GM20431 (cell line): ENCODE measurements at regions not wholly inside any gene's neighbourhood (a gene's known extent, or its start where the extent isn't known, plus 50 kb on each side); places are given as distances from the start of the nearest gene placed in this dataset.
"Not testable (repeated sequence)": the region's sequence is repeated elsewhere in the genome, so short reads cannot be mapped to it uniquely, and the experiment has no call there.

Experiments
- in situ Hi-C: fragments of 300-500 bp; cut with MseI, MboI; formaldehyde crosslinking; loops from one replicate; pipeline ENCODE4 v1.15.0; 2020; ENCODE audit warnings: low sequenced_read_pairs; ENCODE audit not compliant: unreplicated experiment

DNA sequence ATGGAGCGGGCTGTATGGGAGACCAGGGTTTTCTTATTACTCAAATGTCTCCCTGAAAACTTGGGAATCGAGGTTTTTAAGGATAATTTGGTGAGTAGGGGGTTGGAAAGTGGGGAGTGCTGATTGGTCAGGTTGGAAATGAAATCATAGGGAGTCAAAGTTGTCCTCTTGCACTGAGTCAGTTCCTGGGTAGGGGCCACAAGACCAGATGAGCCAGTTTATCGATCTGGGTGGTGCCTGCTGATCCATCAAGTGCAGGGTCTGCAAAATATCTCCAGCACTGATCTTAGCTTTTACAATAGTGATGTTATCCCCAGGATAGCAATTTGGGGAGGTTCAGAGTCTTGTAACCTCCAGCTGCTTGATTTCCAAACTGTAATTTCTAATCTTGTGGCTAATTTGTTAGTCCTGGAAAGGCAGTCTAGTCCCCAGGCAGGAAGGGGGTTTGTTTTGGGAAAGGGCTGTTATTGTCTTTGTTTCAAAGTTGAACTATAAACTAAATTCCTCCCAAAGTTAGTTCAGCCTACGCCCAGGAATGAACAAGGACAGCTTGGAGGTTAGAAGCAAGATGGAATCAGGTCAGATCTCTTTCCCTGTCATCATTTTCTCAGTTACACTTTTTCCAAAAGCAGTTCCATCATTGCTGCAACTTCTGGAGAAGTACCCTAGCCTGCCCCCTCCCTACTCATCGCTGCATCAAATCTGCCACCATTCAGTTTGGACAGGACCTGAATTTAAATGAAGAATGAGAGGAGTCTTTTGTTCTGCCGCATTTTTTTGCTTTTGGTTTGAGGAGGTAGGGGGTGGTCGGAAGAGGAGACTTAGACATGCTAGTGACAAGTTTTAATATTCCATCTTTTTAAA, 236.4 kb upstream of the GALNT17 start:
- in situ Hi-C loops = not testable (repeated sequence)

DNA sequence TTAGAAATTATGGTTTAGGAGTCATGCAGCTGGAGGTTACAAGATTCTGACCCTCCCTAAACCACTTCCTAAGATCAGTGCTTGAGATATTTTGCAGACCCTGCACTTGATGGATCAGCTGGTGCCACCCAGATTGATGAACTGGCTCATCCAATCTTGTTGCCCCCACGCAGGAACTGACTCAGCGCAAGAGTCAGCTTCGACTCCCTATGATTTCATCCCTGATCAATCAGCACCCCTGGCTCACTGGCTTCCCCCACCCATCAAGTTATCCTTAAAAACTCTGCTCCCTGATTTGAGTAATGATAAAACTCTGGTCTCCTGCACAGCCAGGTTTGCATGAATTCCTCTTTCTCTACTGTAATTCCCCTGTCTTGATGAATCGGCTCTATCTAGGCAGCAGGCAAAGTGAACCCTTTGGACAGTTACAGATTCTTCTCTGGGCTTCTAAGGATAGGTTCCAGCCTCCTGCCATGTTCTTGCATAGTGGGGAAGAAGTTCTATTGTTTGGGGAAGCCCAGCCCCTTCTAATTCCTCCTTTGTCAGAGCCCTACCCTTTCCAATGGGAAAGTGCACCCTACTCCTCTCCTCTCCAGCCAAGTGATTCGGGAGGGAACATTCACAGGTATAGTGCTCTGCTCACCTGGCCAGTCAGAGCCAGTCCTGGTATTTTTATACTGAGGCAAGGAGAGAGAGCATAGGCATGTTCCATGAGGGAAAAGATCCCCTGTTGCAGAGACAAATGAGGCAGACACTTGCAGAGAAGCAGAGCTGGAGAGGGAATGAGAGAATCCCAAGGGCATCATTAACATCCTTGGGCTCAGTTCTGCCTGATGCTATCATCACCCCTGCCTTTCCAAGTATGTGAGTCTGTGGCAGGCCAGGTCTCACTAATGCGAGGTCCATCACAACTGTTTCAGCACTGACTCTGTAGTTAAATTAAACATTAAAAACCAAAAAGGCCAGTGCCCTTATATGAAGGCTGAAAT, 224.4 kb upstream of the GALNT17 start:
- in situ Hi-C loops = no loop called here

DNA sequence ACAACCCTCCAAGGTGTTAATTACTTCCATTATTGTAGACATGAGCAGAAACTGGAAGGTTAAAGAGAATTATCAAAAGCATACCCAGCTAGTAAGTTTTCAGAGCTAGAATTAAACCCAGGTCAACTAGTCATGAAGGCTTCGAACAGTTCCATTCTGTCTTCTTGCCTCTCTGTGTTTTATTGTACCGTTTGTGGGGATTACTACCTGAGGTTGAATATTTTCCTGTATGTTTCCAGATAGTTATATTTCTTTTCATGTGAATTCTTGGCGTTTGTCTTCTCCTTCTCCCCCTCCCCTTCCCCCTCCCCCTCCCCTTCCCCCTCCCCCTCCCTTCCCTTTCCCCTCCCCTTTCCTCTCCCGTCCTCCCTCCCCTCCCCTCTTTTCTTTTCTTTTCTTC, 218.0 kb upstream of the GALNT17 start:
- in situ Hi-C loops = no loop called here

DNA sequence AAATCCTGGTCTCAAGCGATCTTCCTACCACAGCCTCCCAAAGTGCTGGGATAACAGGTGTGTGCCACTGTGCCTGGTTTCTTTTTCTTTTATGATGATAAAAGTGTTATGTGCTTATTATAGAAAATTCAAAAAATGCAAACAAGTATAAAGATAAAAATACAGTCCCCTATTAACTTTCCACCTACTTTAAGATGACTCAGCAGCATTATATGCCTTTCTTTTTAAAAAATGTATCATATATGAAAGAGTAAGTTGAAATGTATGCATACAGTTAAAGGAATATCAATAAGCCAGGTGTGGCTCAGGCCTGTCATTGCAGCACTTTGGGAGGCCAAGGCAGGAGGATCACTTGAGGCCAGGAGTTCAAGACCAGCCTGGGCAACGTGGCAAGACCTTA, 216.9 kb upstream of the GALNT17 start:
- in situ Hi-C loops = no loop called here

DNA sequence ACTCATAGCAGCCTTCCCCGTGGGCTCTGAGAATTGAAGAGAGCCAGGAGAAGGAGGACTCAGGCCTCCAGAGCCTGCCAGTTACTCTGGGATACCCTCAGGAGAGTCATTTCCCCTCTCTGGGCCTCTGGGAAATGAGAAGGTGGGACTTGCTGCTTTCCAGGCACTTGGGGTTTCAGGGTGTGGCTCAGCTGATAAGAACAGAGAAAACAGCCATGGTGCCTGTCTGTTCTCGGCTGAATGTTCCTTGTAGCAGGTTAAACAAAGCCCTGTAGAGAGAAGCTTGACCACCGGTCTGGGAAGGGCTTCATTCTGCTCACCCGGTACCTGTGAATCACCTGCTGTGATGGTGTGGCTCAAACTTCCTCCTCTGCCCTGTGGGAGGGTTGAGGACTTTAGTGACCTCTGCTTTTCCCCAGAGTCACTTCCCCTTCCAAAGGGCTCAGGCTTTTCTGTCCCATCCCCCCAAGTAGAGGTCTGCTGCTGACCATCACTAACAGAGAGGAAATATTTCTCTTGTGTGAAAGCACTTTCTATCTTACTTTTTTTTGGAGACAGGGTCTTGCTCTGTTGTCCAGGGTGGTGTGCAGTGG, 212.4 kb upstream of the GALNT17 start:
- in situ Hi-C loops = no loop called here

DNA sequence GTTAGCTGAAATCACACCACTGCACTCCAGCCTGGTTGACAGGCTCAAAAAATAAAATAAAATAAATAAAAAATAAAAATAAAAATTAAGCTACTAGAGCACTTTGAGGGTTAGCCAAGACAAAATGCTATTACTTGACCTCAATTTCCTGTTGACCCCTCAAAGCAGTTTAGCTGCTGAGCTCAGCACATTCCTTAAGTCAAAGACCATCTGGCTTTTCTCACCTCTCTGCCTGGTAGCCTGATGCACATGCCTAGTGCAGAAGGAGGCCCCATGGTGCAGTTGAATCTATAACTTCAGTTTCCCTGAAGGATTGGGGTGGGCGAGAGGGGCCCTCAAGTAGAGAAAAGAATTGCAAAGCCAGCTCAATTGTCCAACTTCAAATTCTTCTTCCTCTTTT, 211.1 kb upstream of the GALNT17 start:
- in situ Hi-C loops = no loop called here

DNA sequence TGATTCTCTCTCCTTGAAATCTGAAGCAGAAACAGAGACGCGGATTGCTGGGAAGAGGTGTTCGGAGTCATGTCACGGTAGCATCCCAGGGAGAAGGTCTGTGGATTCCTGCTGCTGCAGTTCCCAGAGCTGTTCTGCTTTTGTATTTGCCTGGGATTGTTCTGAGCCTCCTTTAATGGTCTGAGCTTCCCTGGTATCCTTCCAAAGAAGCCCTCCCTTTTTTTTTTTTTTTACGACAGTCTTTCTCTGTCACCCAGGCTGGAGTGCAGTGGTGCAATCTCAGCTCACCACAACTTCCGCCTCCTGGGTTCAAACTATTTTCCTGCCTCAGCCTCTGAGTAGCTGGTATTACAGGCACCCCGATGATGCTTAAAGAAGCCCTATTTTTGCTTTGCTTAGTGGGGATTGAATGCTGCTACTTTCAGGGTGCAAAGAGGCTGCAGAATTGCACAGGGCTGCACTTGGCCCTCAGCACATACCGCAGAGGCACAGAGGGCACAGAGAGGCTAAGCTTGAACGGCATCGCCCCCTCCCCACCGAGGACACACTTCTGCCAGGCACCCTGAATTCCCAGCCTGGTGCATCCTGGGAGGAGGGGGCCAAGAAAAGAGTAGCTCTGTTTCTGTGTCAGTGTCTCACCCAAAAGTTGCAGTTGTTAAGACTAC, 208.6 kb upstream of the GALNT17 start:
- in situ Hi-C loops = no loop called here

DNA sequence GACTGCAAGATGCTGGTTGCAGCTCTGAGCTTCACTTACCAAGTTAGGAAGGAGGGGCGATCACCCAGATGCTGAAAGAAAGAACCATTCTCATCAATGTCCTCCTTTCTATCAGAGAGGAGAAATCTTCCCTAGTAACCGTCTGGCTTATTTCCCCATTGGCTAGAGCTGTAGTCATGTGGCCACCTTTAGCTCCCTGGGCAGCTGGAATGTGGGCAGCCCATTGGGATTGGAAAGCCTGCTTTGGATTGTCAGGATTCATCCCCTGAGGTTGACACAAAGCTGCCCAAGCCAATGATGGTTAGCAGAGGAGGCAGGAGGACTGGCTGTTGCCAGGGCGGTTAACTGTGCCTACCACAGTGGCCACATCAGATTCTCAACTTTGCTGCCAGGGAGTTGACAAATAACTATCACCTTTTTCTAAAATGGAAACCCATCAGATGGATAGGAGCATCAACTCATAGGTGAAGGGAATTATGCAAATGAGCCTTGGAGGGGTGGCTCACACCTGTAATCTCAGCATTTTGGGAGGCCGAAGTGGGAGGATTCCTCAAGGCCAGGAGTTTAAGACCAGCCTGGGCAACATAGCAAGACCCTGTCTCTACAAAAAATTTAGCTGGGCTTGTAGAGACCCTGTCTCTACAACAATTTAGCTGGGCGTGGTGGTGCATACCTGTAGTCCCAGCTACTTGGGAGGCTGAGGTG, 206.4 kb upstream of the GALNT17 start:
- in situ Hi-C loops = no loop called here

DNA sequence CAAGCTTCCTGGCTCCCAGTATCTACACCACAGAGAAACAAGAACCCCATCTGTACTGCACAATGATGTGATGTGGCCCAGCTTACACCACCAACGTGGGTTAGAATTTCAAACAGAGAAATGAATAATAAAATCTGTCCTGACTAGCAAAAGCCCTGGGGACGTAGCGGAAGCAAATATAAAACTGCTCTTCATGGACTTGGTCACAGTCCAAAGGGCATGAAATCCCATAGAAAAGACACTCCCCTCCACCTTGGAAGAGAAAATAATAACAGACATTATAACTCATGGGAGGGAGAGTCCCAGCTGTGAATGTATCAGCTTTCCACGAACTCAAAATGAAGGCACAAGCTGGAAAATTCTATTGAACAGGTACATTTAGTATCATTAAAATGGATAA, 205.3 kb upstream of the GALNT17 start:
- in situ Hi-C loops = no loop called here

DNA sequence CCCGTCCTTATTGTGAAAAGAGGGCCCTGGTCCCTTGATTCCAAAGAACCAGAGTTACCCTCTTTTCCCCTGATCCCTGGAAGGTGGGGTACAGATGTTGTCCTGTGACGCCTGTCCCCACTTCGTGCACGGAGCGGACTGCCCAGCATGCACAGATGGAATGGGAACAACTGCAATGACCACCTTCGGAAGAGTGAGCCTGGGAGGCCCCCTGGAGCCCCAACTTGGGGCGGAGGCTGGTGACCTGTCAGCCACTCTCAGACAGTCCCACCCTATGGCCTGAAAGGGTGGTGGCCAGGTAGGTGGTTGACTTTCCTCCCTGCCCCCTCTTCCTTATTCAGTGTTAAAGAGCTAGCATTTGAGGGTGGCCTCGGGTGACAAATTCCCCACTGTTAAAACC, 196.6 kb upstream of the GALNT17 start:
- in situ Hi-C loops = no loop called here

DNA sequence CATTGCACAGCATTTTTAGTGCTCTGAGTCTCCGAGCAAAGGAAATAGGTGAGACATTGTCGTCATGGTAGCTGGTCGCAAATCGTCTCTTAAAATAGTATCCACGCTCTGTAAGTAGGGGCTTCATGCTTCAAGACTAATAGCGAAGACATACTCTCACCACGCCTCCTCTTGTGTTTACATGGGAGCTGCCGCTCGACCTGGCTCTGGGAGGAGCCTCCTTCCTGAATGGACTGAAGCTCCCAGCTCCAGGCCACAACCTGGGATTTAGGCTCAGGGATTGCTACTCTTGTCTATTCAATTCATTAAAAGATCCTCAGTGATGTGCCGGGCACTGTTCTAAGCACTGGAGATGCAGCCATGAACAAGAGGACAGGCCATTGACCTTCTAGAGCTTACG, 196.1 kb upstream of the GALNT17 start:
- in situ Hi-C loops = no loop called here

DNA sequence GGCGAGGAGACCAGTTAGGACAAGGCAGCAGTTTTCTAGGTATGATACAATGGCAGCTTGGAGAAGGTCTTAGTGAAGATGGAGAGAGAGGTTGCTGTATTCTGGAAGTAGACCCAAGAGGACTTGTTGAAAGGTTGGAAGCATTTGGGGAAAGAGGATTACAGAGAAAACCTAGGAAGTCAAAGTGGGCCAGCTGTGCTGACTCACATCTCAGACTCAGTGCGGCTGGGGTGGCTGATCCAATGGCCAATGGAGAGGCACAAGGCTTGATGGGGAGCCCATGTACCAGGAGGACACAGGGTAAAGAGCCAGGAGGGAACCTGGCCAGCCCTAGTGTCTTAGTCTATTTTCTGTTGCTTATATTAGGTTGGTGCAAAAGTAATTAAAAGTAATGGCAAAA, 194.5 kb upstream of the GALNT17 start:
- in situ Hi-C loops = no loop called here

DNA sequence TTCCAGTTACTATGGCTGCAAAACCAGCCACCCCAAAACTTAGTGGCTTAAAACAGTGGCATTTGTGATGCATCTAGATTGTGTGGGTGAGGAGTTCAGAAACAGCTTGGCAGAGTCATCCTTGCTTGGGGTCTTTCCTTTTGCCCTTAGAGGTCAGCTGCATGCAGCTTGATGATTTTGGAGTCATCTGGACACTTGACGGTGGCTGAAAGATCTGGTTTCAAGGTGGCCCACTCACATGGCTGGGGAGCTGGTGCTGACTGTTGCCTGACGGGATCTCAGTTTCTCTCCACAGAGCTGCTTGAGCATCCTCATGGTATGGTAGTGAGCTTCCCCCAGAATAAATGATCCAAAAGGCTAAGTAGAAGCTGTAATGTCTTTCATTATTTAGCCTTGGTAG, 191.3 kb upstream of the GALNT17 start:
- in situ Hi-C loops = no loop called here

DNA sequence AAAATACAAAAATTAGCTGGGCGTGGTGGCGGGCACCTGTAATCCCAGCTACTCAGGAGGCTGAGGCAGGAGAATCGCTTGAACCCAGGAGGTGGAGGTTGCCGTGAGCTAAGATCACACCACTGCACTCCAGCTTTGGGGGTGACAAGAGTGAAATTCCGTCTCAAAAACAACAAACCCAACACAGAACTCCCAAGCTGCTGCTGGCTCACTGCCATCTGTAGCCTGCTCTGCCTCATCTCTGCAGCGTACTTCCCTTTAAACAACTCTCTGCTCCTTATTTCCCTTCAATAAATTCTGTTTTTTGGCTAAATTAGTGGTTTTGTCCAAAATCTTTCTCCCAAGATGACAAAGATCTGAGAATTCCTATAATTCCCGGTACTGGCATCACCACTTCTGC, 189.2 kb upstream of the GALNT17 start:
- in situ Hi-C loops = no loop called here

DNA sequence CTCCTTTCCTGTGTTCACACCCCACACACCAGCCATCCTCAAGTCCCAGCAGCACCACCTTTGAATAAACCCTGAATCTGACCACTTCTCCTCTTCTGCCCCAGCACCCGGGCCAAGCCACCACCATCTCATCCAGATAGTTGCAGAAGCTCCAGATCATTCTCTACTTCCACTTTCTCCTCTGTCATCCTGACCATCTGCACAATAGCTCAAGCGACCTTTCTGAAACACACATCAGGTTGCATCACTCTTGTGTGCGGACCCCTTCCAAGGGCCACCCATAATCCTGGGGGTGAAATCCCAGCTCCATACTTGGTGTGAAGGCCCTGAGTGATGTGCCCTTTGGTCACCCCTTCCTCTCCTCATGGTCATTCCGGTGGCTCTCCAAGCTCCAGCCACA, 187.4 kb upstream of the GALNT17 start:
- in situ Hi-C loops = no loop called here

DNA sequence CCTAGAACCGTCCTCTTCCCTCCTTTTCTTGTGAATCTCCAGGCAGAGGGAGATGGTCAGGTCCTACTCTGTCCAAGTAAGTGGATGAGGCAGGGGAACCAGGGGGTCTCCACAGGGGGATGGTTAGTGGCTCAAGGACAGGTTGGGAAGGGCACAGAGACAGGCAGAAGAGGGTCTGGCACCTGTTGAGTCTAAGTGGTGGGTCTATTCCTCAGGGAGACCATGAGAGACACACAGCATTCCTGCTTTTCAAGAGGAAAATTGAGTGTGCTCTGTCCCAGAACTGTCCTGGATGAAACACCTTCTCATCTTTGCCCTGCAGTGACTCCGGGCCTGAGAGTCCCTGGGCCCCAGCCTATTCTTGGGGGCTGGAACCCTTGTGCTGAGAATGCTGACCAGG, 184.8 kb upstream of the GALNT17 start:
- in situ Hi-C loops = no loop called here

DNA sequence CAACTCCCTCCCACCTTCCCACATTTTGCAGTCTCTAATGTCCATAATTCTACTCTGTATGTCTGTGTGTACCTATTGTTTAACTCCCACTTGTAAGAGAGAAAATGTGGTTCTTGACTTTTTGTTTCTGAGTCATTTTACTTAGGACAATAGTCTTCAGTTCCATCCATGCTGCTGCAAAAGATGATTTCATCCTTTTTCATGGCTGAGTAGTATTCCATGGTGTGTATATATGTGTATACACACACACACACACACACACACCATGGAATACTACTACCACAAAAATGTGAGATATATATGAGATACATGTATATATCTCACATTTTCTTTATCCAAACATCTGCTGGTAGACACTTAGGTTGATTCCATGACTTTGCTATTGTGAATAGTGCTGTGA, 182.1 kb upstream of the GALNT17 start:
- in situ Hi-C loops = no loop called here

DNA sequence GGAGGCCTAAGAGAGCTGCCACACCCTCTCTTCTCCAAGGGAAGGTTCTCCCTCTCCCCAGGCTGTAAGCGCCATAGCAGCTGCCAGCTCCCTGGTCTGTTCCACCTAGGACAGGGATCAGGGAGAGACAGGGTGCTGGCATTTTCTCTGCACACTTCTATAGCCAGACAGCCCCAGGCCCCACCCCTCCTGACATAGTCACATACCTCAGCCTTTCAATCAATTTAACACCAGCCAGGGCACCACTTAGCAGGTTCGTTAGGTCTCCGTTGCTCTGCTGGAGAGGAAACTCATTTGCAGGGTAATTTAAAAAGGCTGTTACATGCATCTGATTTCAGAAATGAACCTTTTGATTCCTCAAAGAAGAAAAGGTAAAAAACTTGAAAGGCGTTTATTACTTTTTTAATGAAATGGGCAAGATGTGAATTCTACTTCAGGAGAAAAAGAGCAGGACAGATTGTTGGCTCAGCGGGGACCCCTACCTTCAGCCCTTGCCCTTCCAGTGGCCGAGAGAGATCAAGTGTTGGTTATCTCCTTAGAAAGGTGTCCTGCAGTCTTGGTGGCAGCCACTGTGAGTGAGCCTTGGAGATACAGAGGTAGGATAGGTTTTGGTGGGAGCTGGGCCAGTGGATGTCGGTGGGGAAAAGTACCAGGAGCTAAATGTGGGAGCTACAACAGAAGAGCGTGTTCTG, 180.5 kb upstream of the GALNT17 start:
- in situ Hi-C loops = no loop called here

DNA sequence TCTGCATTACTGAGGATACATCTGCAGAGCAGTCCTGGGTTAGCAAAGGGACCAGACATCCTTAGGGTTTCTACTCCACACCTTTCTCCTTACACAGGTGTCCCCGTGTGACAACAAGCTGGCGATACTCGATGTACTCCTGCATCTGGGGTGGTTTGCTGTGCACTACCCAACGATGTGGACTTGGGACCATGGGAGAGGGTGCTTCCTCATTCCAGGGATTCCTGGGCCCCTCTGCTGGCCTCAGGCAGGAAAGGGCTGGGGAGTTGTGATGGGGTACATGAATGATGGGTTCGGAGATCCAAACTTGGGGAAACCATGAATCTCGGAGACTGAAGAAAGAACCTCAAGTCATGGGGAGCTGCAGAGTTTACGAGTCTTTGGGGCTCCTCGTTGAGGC, 179.6 kb upstream of the GALNT17 start:
- in situ Hi-C loops = no loop called here
